GM12892 (cell line): ENCODE measurements at regions not wholly inside any gene's neighbourhood (a gene's known extent, or its start where the extent isn't known, plus 50 kb on each side); places are given as distances from the start of the nearest gene placed in this dataset.

Experiments
- POLR2A ChIP-seq: IDR thresholded peaks from 2 replicates; pipeline ENCODE4 v1.6.1; 2011; ENCODE audit warnings: low read depth, low read length, control low read depth
- POLR2AphosphoS5 ChIP-seq: IDR thresholded peaks from 2 replicates; pipeline ENCODE4 v1.6.1; 2011; ENCODE audit warnings: low read depth, low read length, control low read depth
- TAF1 ChIP-seq: IDR thresholded peaks from 2 replicates; pipeline ENCODE4 v1.6.1; 2011; ENCODE audit warnings: low read depth, mild to moderate bottlenecking, control low read depth, low read length, borderline replicate concordance

DNA sequence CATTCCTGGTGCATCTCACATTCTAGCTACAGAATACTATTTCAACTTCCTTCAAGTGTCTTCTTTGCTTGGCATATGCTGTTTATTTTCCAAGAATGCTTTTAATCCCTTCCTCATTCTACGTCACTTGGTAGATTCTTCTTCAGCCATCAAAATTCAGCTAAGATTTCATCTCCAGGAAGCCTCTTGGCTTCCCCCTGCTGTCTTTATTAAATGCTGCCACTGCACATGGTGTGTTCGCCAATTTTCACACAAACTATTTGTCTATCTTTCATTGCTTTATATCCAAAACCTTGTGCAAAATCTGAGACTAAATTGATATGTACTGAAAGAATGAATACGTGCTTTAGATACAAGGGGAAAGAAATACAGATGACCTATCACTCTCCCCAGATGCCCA, 253.0 kb downstream of the RFPL4B start:
- TF ChIP-seq POLR2A (no peak), POLR2AphosphoS5 (no peak), TAF1 (no peak)
